ENCODE measurements at regions not wholly inside any gene's neighbourhood (a gene's known extent, or its start where the extent isn't known, plus 50 kb on each side); places are given as distances from the start of the nearest gene placed in this dataset.

GRCh38 chr10:64344211-64344610 lies 823.0 kb downstream of the REEP3 start:
- Histone ChIP-seq H3K27me3 (ENCODE audit: low read depth, low read length) (no peaks in the 10 kb centered on the region), H3K27ac (ENCODE audit: low read length) (no peak overlapping the region), H4K20me1 (ENCODE audit: insufficient read depth, low read length) (no peaks in the 10 kb centered on the region), H3K4me2 (ENCODE audit: low read length) (no peak overlapping the region), H3K4me1 (ENCODE audit: low read length) (no peaks in the 10 kb centered on the region), H3K79me2 (ENCODE audit: low read length) (no peaks in the 10 kb centered on the region), H3K4me3 (ENCODE audit: low read length) (no peak overlapping the region), H3K36me3 (replicated peaks; ENCODE audit: low read depth, low read length) (no peaks in the 10 kb centered on the region), H3K9me3 (ENCODE audit: insufficient read depth, low read length) (no peaks in the 10 kb centered on the region), H2AFZ (ENCODE audit: low read depth, low read length) (no peak overlapping the region), H3K9ac (ENCODE audit: low read length) (no peak overlapping the region)
- no peak for TF ChIP-seq CTCF (IDR thresholded peaks at IDR 0.05; ENCODE audit: low read depth, low read length)

- Histone ChIP-seq H3K9ac (ENCODE audit: low read length) (no peak overlapping the region), H3K4me2 (ENCODE audit: low read length) (no peak overlapping the region), H2AFZ (ENCODE audit: low read depth, low read length) (no peak overlapping the region)
These were observed 824.7 kb downstream of the REEP3 start for GRCh38 chr10:64345856-64346255.

GRCh38 chr10:64346389-64346788 lies 825.2 kb downstream of the REEP3 start:
- Histone ChIP-seq H3K36me3 (replicated peaks; ENCODE audit: low read depth, low read length) (no peaks in the 10 kb centered on the region), H3K4me2 (ENCODE audit: low read length) (no peak overlapping the region), H3K27me3 (ENCODE audit: low read depth, low read length) (no peaks in the 10 kb centered on the region), H4K20me1 (ENCODE audit: insufficient read depth, low read length) (no peaks in the 10 kb centered on the region), H3K79me2 (ENCODE audit: low read length) (no peaks in the 10 kb centered on the region), H3K9ac (ENCODE audit: low read length) (no peak overlapping the region), H3K9me3 (ENCODE audit: insufficient read depth, low read length) (no peaks in the 10 kb centered on the region), H3K27ac (ENCODE audit: low read length) (no peak overlapping the region), H3K4me3 (ENCODE audit: low read length) (no peak overlapping the region), H2AFZ (ENCODE audit: low read depth, low read length) (no peak overlapping the region), H3K4me1 (ENCODE audit: low read length) (no peaks in the 10 kb centered on the region)
- no peak for TF ChIP-seq CTCF (IDR thresholded peaks at IDR 0.05; ENCODE audit: low read depth, low read length)
- no peak for TF ChIP-seq EZH2phosphoT487 (IDR thresholded peaks at IDR 0.05; ENCODE audit: low read depth)

More at GRCh38 chr10:64345856-64346255, 824.7 kb downstream of the REEP3 start:
- no peak for TF ChIP-seq CTCF (IDR thresholded peaks at IDR 0.05; ENCODE audit: low read depth, low read length)
- TF ChIP-seq EZH2phosphoT487 (IDR thresholded peaks at IDR 0.05; ENCODE audit: low read depth): no peak
- Histone ChIP-seq H3K36me3 (replicated peaks; ENCODE audit: low read depth, low read length) (no peaks in the 10 kb centered on the region), H3K4me3 (ENCODE audit: low read length) (no peak overlapping the region), H3K27ac (ENCODE audit: low read length) (no peak overlapping the region), H3K9me3 (ENCODE audit: insufficient read depth, low read length) (no peaks in the 10 kb centered on the region), H3K4me1 (ENCODE audit: low read length) (no peaks in the 10 kb centered on the region), H4K20me1 (ENCODE audit: insufficient read depth, low read length) (no peaks in the 10 kb centered on the region), H3K79me2 (ENCODE audit: low read length) (no peaks in the 10 kb centered on the region), H3K27me3 (ENCODE audit: low read depth, low read length) (no peaks in the 10 kb centered on the region)

- TF ChIP-seq EZH2phosphoT487 (IDR thresholded peaks at IDR 0.05; ENCODE audit: low read depth) (no peak), CTCF (IDR thresholded peaks at IDR 0.05; ENCODE audit: low read depth, low read length) (no peak)
- H2AFZ ChIP-seq (ENCODE audit: low read depth, low read length): no peak overlapping the region
- no peaks in the 10 kb centered on the region for H3K27me3 ChIP-seq (ENCODE audit: low read depth, low read length)
- H4K20me1 ChIP-seq (ENCODE audit: insufficient read depth, low read length): no peaks in the 10 kb centered on the region
- H3K9ac ChIP-seq (ENCODE audit: low read length): no peak overlapping the region
- no peak overlapping the region for H3K4me2 ChIP-seq (ENCODE audit: low read length)
- no peaks in the 10 kb centered on the region for H3K9me3 ChIP-seq (ENCODE audit: insufficient read depth, low read length)
- no peak overlapping the region for H3K4me3 ChIP-seq (ENCODE audit: low read length)
- no peaks in the 10 kb centered on the region for H3K36me3 ChIP-seq (replicated peaks; ENCODE audit: low read depth, low read length)
- no peaks in the 10 kb centered on the region for H3K4me1 ChIP-seq (ENCODE audit: low read length)
- H3K27ac ChIP-seq (ENCODE audit: low read length): no peak overlapping the region
- H3K79me2 ChIP-seq (ENCODE audit: low read length): no peaks in the 10 kb centered on the region
These were observed 829.5 kb downstream of the REEP3 start for GRCh38 chr10:64350665-64351064.
